ENCODE measurements at regions not wholly inside any gene's neighbourhood (a gene's known extent, or its start where the extent isn't known, plus 50 kb on each side); places are given as distances from the start of the nearest gene placed in this dataset.

DNA sequence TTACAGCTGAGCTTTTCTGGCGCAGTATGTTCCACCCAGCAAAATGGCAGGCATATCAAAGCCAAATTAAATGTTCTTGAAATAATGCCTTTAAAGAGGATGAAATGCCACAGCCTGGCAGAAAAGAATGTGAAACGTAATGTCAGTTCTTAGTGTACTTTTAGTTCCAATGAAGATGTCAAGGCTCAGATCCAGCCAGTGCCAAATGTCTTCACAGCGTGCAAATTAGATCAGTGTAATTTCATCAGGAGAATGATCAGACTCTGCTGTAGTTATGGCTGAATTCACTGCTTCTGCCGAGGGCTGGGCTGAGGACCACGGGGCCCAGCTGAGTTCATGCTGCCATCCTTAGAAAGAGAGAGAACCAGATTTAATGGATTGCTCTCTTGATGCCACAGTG, 78.7 kb upstream of the ITGA4 start:
- TF ChIP-seq CTCF (IDR thresholded peaks at IDR 0.05; ENCODE audit: low read depth, low read length), result no peak
- no peak for TF ChIP-seq EZH2phosphoT487 (IDR thresholded peaks at IDR 0.05; ENCODE audit: low read depth)
